ENCODE measurements at regions not wholly inside any gene's neighbourhood (a gene's known extent, or its start where the extent isn't known, plus 50 kb on each side); places are given as distances from the start of the nearest gene placed in this dataset.

DNA sequence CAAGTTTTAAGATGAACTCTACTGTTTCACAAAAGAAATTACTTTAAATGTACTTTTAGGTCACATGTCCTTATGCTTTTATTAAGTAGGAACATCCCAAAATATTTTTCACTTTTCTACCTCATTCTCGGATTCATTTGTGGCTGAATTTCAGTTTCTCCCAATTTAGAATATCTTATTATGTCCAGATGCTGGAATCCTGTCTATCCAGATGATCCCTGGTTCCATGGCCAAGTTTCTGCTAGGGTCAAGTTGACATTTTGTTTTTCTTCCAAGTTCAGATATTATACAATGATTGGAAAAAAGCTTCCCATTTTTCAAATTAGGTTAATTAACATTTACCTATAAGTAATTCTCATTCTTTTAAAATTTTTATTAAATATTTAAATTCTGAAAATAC is 181.8 kb upstream of the SLC16A7 start:
- Histone ChIP-seq H2AFZ (ENCODE audit: low read length) (no peak overlapping the region), H3K79me2 (ENCODE audit: insufficient read depth, low read length) (no peaks in the 10 kb centered on the region), H3K4me3 (ENCODE audit: insufficient read depth, low read length) (no peak overlapping the region), H3K9me3 (ENCODE audit: low read depth, low read length) (no peaks in the 10 kb centered on the region), H3K4me1 (ENCODE audit: insufficient read depth, low read length) (no peaks in the 10 kb centered on the region), H3K36me3 (ENCODE audit: insufficient read depth, low read length) (no peaks in the 10 kb centered on the region), H4K20me1 (ENCODE audit: insufficient read depth, low read length) (no peaks in the 10 kb centered on the region), H3K27ac (ENCODE audit: low read depth, low read length) (no peak overlapping the region), H3K27me3 (ENCODE audit: insufficient read depth, low read length) (no peaks in the 10 kb centered on the region), H3K4me2 (ENCODE audit: insufficient read depth, low read length) (no peak overlapping the region)
- no peak for DNase-seq (ENCODE audit: insufficient read length, low spot score, missing footprints)
- TF ChIP-seq, protein P1, sequence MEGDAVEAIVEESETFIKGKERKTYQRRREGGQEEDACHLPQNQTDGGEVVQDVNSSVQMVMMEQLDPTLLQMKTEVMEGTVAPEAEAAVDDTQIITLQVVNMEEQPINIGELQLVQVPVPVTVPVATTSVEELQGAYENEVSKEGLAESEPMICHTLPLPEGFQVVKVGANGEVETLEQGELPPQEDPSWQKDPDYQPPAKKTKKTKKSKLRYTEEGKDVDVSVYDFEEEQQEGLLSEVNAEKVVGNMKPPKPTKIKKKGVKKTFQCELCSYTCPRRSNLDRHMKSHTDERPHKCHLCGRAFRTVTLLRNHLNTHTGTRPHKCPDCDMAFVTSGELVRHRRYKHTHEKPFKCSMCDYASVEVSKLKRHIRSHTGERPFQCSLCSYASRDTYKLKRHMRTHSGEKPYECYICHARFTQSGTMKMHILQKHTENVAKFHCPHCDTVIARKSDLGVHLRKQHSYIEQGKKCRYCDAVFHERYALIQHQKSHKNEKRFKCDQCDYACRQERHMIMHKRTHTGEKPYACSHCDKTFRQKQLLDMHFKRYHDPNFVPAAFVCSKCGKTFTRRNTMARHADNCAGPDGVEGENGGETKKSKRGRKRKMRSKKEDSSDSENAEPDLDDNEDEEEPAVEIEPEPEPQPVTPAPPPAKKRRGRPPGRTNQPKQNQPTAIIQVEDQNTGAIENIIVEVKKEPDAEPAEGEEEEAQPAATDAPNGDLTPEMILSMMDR (IDR thresholded peaks at IDR 0.05; ENCODE audit: extremely low read depth, low read depth, low read length), result no peak

DNA sequence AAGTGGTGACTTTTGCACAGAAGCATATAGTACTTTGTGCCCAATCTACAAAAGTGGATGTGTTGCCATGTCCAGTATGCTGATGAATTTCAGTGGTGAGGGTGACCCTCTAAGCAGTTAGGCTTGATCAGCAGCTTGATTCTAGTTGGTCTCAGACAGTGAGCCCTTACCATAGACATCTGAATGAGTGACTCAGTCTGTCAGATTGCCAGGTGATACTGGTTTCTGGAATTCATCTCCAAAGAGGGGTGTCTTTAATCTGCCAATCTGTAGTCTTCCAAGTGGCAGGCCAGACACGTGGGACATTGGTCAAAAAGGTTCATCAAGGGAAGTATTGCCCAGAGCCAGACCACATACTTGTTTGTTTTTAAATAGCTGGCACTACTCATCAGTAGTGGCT is 187.4 kb upstream of the SLC16A7 start:
- H2AFZ ChIP-seq (ENCODE audit: low read length), result no peak overlapping the region
- no peak overlapping the region for H3K4me2 ChIP-seq (ENCODE audit: insufficient read depth, low read length)
- H3K79me2 ChIP-seq (ENCODE audit: insufficient read depth, low read length), result no peaks in the 10 kb centered on the region
- H3K4me3 ChIP-seq (ENCODE audit: insufficient read depth, low read length), result no peak overlapping the region
- H4K20me1 ChIP-seq (ENCODE audit: insufficient read depth, low read length), result no peaks in the 10 kb centered on the region
- H3K36me3 ChIP-seq (ENCODE audit: insufficient read depth, low read length), result no peaks in the 10 kb centered on the region
- TF ChIP-seq, protein P1 (IDR thresholded peaks at IDR 0.05; ENCODE audit: extremely low read depth, low read depth, low read length), result no peak
- DNase-seq (ENCODE audit: insufficient read length, low spot score, missing footprints), result no peak
- no peak overlapping the region for H3K27ac ChIP-seq (ENCODE audit: low read depth, low read length)
- no peaks in the 10 kb centered on the region for H3K27me3 ChIP-seq (ENCODE audit: insufficient read depth, low read length)
- H3K9me3 ChIP-seq (ENCODE audit: low read depth, low read length), result no peaks in the 10 kb centered on the region
- H3K4me1 ChIP-seq (ENCODE audit: insufficient read depth, low read length), result no peaks in the 10 kb centered on the region

DNA sequence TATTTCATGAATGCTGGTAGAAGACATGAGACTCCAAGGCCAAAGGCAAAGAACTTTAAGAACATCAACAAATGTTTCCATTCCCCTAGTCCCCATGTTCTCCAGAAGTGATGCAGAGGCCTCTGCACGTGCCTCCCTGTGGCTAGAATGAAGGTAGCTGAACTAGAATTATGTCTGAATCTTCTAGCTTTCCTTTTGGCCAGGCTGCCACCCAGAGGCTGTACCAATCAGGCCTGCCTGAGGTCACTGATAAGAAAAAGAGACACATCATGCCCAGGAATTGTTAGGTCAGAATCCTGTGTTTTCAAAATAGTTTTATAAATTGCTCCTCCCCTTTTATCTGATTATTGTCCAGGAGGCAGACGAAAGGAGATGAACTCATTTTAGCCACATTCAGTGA is 188.0 kb upstream of the SLC16A7 start:
- Histone ChIP-seq H3K27ac (ENCODE audit: low read depth, low read length) (no peak overlapping the region), H4K20me1 (ENCODE audit: insufficient read depth, low read length) (no peaks in the 10 kb centered on the region), H3K9me3 (ENCODE audit: low read depth, low read length) (no peaks in the 10 kb centered on the region), H3K4me2 (ENCODE audit: insufficient read depth, low read length) (no peak overlapping the region), H3K36me3 (ENCODE audit: insufficient read depth, low read length) (no peaks in the 10 kb centered on the region), H3K79me2 (ENCODE audit: insufficient read depth, low read length) (no peaks in the 10 kb centered on the region), H3K4me3 (ENCODE audit: insufficient read depth, low read length) (no peak overlapping the region), H3K27me3 (ENCODE audit: insufficient read depth, low read length) (no peaks in the 10 kb centered on the region), H3K4me1 (ENCODE audit: insufficient read depth, low read length) (no peaks in the 10 kb centered on the region), H2AFZ (ENCODE audit: low read length) (no peak overlapping the region)
- TF ChIP-seq, protein P1 (IDR thresholded peaks at IDR 0.05; ENCODE audit: extremely low read depth, low read depth, low read length), result no peak
- no peak for DNase-seq (ENCODE audit: insufficient read length, low spot score, missing footprints)

DNA sequence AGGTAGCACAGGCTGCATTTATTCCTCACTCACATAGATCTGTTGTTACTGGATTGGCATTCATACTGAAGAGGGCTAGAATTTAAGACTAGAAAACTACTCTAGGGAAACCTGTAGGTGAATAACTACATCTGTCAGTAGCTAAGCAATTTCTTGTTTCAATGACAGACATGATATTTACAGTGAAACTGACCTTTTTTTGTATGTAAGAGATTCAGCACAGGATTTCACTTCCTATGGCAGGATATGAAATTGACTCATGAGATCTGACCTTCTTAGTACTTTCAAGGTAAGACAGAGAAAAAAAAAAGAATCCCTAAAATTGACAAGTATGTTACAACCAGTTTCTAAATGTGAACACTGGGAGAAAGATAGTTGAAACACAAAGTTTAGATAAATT is 189.8 kb upstream of the SLC16A7 start:
- Histone ChIP-seq H2AFZ (ENCODE audit: low read length) (no peak overlapping the region), H3K4me2 (ENCODE audit: insufficient read depth, low read length) (no peak overlapping the region), H3K9me3 (ENCODE audit: low read depth, low read length) (no peaks in the 10 kb centered on the region)

More for the DNA sequence above, 189.8 kb upstream of the SLC16A7 start:
- Histone ChIP-seq H3K36me3 (ENCODE audit: insufficient read depth, low read length) (no peaks in the 10 kb centered on the region), H3K27ac (ENCODE audit: low read depth, low read length) (no peak overlapping the region), H3K4me1 (ENCODE audit: insufficient read depth, low read length) (no peaks in the 10 kb centered on the region), H3K4me3 (ENCODE audit: insufficient read depth, low read length) (no peak overlapping the region), H3K27me3 (ENCODE audit: insufficient read depth, low read length) (no peaks in the 10 kb centered on the region), H3K79me2 (ENCODE audit: insufficient read depth, low read length) (no peaks in the 10 kb centered on the region), H4K20me1 (ENCODE audit: insufficient read depth, low read length) (no peaks in the 10 kb centered on the region)
- TF ChIP-seq, protein P1 (IDR thresholded peaks at IDR 0.05; ENCODE audit: extremely low read depth, low read depth, low read length), result no peak
- no peak for DNase-seq (ENCODE audit: insufficient read length, low spot score, missing footprints)

Data from osteoblast (primary cell).